ENCODE measurements at regions not wholly inside any gene's neighbourhood (a gene's known extent, or its start where the extent isn't known, plus 50 kb on each side); places are given as distances from the start of the nearest gene placed in this dataset.

DNA sequence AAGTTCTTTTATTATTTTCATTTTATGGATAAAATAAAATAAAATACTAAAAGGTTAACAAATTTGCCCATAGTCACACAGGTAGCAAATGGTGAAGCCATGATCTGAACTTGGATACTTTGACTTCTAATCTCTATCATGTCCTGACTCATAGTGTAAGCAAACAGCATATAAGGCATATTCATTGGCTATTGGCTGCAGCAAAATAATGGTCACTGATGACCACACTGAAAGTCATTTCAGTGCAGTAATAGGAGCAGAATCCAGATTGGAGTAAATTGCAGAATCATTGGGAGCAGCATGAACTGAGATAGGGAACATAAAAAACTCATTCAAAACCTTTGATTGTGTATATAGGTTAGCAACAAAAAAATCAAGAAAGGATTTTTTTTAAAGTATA, 262.9 kb downstream of the PLA2G4A start:
- no peak for DNase-seq

DNA sequence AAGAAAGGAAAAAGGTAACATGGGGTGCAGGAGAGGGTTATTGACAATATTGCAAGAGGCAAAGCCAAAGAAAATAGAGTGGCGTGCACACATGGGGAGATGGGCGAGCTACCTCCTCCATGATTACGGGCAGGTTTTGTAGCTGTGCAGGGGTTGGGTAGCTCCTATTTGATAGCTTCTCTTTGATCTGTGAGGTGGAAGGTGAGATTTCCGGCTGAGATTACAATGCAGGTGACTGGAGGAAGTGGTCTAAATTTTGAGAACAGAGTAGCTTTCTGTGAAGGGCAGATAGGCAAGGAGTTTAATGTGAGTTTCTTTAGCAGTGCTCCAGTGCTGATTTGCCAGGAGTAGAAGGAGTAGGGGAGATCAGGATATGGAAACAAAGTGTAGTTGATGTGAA, 263.4 kb downstream of the PLA2G4A start:
- DNase-seq: no peak

DNA sequence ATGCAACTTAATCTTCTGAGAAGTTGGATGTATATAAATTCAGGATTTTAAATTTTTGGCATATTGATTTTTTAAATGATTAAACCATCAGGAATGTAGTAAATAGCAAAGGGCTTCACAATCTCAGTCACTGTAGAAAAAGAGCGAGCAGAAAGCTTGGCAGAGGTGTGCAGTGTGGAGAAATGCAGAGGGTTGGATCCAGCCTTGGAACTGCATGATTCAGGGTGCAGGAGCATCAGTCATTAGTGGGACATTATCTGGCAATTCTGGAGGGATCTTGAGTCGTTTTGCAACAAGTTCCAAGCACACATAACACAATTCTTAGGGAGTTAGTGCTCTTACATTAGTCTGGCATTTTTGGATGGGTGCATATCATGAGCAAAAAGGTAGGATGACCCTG, 267.9 kb downstream of the PLA2G4A start:
- DNase-seq: no peak

DNA sequence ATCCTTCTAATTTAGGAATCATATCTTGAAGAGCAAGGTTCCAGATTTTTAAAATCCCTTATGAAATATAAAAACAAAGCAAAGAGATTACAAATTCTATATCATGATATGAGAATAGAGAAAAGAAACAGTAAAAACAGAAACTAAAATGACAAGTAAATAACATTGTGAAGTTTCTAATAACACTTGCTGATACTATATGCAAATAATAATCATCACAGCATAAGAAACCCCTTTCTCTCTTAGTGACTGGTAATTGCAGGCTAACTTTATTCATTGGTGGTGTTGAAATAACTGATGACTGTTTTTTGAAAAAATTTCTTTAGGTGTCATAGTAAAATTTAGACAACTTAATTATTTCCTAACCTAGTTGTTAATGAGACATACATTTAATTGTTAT, 281.6 kb downstream of the PLA2G4A start:
- DNase-seq: no peak

DNA sequence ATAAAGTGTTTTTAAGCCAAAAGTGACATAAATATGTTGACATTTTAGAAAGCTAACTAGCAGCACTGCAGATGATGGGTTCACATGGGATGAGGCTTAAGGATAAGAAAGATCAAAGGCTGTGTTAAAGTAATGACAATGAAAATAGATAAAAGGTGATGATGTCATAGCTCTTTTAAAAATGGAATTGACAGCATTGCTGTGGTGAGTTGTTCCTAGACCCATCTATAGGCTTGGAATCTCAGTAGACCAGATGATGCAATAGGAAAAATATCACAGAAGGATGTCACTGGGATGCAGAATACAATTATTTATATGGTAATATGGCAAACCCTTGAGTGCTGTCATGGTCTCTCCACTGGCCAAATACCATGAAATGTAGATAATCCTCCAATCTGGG, 286.0 kb downstream of the PLA2G4A start:
- DNase-seq: no peak

DNA sequence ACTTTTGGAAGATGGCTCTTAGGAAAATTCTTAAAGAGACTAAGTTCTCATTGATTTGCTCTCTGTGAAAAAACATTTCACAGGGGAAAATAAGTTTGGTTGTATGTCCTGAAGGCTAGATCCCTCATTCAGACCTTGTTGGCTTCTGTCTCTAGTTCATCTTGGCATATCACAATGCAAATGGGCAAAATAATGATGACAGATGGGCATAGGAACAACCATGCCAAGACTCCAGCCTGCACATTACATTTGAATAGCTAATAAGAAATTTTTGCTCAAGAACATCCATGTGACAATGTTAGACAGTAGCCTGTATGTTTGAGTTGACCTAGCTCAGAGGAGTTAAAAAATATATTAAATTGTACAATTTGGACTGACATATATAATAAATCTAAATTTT, 292.9 kb downstream of the PLA2G4A start:
- DNase-seq: peak in 1 of 2 experiments; percentile 25

DNA sequence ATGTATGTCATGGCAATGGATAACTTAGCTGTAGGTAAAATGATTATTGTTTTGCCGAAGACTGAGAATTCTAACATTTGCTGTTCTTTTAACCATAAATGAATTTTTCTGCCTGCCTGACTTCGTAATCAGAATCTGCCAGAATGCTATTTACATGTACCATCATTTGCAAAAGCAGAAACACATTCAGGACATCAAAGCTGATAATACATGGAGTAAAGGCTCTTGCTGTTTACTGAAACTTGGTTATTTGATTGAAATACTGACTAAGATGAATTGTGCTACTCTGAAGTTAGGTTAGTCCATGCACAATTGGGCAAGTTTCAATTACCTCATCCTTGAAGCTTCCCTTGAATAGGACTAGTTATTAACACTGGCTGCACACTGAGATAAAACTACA, 293.8 kb downstream of the PLA2G4A start:
- DNase-seq: no peak

DNA sequence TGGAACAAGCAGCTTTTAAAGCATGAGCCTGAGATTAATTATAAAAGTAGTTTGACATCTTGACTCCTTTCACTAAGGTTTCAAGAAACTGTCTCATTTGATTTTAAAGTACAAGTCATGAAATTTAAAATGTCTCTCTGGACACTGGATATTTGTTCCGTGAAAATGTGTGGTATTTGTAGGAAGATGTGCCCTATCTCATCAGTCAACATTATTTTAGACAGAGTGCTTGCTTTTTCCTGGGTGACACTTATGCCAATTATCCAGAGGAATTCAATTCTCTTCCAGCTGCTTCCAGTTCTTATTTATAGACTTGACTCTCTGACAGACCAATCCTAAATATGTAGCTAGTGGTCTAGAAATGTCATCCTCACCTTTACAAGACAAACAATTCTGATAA, 300.4 kb downstream of the PLA2G4A start:
- DNase-seq: no peak

DNA sequence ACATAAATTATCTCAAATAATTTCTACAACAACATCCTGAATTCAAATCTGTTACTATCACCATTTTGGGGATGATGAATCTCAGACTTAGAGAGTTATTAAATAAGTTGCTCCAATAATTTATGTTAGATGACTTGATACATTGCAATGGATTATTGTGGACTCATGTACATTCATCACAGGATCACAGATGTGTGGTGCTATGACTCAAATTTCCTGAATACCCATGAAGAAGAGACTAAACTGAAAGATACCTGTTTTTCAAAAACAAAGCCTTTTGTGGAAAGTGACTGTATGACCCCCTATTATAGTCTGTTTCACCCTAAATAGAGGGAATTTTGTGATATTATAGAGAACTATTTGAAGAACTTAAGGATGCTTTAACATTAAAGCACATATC, 315.0 kb downstream of the PLA2G4A start:
- no peak for DNase-seq

DNA sequence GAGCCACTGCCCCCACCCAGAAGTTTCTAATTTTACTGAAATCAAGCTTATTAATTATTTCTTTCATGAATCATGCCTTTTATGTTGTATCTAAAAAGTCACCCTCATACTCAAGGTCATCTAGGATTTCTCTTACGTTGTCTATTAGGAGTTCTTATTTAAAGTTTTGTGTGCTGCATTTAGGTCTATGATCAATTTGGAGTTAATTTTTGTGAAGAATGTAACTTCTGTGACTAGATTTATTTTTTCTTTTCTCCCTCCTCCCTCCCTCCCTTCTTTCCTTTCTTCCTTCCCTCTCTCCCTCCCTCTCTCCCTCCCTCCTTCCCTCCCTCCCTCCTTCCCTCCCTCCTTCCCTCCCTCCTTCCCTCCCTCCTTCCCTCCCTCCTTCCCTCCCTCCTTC, 317.6 kb downstream of the PLA2G4A start:
- no peak for DNase-seq

DNA sequence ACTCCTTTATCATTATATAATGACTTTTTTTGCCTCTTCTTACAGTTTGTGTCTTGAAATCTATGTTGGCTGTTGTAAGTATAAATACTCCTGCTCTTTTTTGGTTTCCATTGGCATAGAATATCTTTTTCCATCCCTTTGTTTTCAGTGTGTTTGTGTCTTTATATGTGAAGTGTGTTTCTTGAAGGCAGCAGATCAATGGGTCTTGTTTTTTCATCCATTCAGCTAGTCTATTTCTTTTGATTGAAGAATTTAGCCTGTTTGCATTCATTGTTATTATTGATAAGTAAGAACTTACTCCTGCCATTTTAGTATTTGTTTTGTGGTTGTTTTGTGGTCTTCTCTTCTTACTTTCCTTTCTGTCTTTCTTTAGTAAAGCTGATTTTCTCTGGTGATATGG, 322.8 kb downstream of the PLA2G4A start:
- DNase-seq: no peak

DNA sequence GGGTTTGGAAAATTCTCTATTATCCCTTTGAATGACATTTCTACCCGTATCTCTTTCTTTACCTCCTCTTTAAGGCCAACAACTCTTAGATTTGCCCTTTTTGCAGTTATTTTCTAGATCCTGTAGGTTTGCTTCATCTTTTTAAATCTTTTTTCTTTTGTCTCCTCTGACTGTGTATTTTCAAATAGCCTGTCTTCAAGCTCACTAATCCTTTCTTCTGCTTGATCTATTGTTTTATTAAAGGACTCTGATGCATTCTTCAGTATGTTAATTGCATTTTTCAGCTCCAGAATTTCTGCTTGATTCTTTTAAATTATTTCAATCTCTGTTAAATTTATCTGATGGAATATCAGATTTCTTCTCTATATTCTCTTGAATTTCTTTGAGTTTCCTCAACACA, 324.3 kb downstream of the PLA2G4A start:
- DNase-seq: no peak

DNA sequence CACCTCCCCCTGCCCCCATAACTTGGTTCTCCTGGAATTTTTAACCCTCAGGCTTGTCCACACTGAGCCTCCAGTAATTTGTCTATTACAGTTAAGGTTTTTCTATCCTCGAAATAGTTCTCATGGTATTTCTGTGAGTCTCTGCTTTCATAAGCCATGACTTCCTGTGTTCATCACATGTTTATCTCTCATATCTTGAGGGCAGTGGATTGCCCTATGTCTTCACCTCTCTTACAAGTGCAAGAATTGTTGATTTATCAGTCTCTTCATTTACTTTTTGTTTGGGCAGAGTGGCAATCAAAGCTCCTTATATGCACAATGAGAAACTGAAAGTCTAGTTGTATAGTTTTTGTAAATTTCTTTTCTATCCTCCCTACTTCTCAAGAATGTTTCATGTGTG, 328.4 kb downstream of the PLA2G4A start:
- DNase-seq: no peak

DNA sequence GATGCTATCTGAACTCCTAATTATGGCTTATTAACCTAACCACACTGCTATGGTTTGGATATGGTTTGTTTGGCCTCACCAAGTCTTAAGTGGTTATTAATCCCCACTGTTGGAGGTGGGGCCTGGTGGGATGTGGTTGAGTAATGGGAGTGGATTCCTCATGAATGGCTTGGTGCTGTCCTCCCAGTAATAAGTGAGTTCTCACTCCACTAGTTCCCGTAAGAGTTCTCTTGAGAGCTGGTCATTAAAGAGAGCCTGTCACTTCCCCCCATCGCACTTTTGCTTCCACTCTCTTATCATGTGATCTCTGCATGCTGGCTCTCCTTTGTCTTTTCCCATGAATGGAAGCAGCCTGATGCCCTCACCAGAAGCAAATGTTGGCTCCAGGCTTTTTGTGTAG, 328.8 kb downstream of the PLA2G4A start:
- no peak for DNase-seq

DNA sequence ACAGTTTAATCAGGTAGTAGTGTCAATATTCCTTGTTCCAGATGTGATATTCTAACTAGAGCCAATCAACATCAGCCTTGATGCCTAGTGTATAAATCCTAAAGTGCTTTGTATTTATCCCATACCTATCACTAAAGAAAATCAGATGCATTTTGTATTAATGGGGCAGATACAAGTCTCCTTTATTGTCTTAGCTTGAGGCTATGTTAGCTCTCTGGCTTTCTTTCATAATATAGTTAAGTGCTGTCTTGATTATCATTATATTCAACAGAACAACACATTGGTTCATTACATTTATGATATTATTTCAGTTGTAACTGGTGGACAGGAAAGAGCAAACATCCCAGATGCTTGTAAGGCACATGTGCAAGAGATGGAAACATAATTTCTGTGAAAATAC, 338.8 kb downstream of the PLA2G4A start:
- no peak for DNase-seq

DNA sequence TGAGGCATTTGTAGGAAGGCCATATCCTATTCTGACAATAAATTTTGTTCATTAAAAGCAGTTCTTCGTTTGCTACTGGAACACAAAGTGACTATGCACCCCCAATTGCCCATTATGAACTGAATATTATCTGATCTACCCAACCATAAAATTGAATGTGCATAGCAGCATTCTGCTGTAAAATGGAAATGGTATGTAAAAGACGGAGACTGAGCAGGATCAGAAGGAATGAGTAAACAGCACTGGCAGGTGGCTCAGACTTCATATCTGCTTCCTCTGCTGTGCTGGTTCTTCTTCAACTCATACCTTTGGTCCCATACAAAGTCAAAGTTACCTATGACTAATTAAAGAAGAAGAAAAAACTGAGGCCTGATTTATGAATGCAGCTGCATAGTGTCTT, 339.5 kb downstream of the PLA2G4A start:
- DNase-seq: no peak

DNA sequence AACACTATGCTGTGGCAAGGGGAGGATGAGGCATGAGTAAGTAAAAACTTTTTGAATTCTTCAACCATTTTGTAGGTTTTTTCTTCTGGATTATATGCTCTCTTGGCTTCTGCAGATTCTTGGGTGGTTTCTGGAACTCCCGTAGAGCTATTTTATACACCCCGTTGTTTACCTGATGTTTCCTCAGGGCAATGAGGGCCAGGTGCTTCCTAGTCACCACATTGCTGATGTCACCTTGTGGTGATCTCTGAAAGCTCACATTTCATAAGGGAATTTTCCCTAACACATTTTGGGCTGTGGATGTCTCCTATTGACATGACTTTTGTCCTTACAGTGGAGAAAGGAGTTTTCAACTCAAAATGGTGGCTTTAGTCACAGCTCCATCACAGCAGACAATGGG, 356.6 kb downstream of the PLA2G4A start:
- DNase-seq: no peak

DNA sequence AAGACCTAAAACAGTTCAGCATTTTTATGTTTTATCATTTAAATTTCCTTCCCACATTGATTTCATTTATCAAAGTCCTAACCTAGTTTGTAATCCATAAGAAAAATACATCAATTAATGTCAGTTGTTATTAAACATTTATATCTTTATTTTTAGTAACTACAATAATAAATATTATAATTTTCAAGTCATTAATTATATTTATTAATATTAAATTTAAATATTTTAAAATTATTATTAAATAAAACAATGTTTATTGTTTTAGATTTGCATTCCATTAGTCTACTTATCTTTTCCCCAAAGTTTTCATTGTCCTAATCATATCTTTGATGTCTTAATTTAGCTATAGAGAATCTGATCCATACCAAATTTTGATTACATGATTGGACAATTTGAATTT, 368.9 kb downstream of the PLA2G4A start:
- no peak for DNase-seq

DNA sequence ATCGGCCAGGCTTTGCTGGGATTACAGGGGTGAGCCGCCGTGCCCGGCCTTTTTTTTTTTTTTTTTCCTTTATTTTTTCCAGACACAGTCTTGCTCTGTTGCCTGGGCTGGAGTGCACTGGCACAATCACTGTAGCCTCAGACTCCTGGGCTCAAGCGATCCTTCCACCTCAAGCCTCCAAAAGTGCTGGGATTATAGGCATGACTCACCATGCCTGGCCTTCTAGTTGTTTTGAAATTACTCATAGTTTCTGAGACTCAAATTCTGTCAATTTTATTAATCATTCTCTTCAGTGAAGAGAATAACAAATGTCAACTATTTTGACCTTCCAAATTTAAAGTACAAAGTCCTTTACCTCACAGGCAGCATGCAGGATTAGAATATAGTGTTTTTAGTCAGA, 374.5 kb downstream of the PLA2G4A start:
- DNase-seq: no peak

DNA sequence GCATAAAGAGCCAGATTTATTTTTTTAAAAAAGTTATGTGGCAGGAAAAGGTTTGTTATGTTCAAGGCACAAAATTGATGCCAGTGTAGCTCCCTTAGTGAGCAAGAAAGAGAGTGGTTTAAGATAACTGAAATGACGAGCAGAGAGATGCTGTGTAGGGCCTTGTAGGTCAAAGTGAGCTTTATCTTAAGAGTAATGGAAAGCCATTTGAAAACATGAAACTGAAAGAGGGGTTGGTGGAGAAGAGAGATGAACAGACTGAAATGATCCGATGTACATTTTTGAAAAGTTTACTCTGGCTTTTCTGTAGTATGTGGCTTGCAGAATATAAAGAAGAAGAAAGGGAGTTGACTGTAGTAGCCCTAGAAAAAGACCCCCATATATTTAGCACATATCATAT, 383.6 kb downstream of the PLA2G4A start:
- no peak for DNase-seq

DNA sequence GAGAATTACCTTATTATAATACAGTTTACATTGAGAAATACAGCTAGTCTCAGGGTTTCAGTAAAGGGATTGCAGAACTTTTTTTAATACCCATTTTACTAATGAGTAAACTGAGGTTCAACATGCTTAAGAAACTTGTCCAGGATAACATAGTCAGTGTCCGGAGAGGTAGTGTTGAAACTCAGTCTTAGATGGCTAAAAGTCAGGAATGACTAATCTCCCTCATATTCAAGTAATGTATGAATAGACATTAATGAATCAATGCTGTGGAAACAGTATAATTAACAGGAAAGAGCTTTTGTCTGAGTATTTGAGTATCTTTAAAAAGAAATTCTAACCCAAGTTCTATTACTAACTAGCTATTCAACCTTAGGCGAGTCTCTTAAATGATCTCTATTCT, 397.6 kb downstream of the PLA2G4A start:
- DNase-seq: no peak

DNA sequence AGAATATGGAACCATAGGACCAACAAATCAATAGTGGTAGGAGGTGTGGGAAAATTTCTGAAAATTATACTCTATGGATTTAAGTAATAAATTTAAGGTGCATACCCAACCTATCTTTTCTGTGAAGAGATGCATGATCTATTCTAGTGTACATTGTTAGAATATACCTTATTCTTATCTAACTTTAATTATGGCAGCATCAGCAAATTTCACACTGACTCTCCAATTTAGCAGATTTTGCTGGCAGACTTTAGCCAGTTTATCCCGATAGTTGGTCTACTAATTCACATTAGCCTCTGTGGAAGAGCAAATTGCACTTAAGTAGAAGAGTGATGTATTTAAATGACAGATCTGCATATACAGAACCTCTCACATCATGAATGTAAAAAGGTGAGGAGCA, 400.0 kb downstream of the PLA2G4A start:
- no peak for DNase-seq

DNA sequence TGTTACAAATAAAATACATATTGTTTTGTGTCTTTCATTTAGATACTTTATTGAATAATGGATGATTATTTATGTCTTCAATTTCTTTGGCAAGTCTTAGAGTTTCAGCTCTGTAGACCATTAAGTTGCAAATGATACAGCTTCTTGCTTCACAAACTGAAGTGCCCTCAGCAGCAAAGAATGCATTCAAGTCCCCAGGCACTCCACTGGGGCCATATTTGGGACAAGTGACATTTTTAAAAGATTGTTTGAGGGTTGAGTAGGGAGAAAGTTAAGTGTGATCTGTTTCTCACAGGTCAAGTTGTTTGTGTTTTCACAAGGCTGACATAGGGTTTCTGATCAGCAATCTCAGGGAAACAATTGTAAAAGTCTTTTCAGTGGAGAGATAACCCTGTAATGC, 400.7 kb downstream of the PLA2G4A start:
- DNase-seq: no peak

DNA sequence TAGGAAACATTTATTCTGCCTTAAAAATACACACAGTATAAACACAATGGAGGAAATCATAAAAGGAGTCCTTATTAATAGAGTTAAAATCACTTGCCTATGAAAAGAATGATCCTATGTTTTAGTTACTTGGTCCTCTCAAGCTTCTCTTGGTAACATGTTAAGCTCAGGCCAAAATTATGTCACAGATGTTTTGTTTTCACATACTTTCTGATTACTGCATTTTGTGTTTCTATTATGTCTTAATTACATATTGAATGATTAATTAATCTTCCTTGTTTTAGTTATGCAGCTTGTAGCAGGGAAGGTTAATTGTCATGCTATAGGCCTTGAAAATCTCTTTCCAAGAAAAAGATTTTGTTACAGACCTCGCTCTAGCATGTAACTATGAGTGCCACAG, 406.0 kb downstream of the PLA2G4A start:
- no peak for DNase-seq

DNA sequence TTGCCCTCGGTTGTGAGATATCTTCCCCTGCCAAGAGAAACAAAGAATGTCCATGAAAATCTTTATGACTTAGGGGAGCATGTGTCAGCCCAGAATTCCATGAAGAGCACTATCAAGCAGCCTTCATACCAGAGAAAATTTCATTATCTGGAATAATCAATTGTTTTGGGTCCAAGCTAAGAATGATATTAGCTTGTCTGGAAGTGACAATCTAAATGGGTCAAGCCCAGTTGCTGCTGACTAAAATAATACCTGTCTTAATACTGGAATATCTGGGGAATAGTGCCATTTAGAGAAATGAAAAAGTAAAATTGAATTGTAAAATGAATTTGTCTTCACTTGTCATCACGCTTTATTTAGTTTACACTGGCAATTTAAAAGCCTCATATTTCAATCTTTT, 407.4 kb downstream of the PLA2G4A start:
- no peak for DNase-seq

DNA sequence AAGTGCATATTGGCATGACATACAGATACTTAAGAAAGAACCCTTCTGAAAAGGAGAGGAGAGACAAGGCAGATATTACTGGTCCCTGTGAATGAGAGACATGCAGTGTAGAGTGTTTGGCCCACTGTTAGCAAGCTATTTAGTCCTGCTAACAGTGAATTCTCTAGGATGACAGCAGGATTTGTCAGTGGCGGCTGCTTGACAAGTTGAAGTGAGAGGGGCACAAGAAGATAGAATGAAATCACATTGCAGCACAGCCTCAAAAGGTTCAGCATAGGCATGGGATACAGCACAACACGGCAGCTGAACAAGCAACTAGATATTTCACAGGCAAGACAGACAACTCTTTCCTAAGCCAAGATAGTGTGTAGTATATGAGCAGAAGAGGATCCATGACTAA, 407.9 kb downstream of the PLA2G4A start:
- no peak for DNase-seq
